Panc1 (cell line): ENCODE measurements at regions not wholly inside any gene's neighbourhood (a gene's known extent, or its start where the extent isn't known, plus 50 kb on each side); places are given as distances from the start of the nearest gene placed in this dataset.

Source experiments
- CTCF ChIP-seq: fragments of 450-650 bp; IDR thresholded peaks from 2 replicates; pipeline ENCODE4 v1.5.1; 2017; ENCODE audit warnings: mild to moderate bottlenecking
- POLR2AphosphoS5 ChIP-seq: IDR thresholded peaks from 2 replicates; pipeline ENCODE4 v1.6.1; 2012; ENCODE audit warnings: mild to moderate bottlenecking, low read depth, low read length, moderate library complexity
- REST ChIP-seq, 2 experiments: IDR thresholded peaks; 2 replicates each; pipeline ENCODE4 v1.6.1; 2011 to 2012; ENCODE audit warnings: low read depth in 2 of 2, control low read depth in 1 of 2, low read length in 1 of 2, mild to moderate bottlenecking in 1 of 2, moderate library complexity in 1 of 2; ENCODE audit not compliant: insufficient read depth in 1 of 2
- SIN3A ChIP-seq: IDR thresholded peaks from 2 replicates; pipeline ENCODE4 v1.6.1; 2012; ENCODE audit warnings: low read depth, mild to moderate bottlenecking, low read length, moderate library complexity, borderline replicate concordance; ENCODE audit not compliant: insufficient read depth

GRCh38 chr4:171433674-171434073, 379.5 kb upstream of the GALNTL6 start:
- TF ChIP-seq CTCF (no peak), REST (IDR thresholded peaks at IDR 0.05; ENCODE audit: insufficient read depth in 1 of 2, low read depth in 2 of 2, low read length in 1 of 2) (no peak), POLR2AphosphoS5 (no peak), SIN3A (no peak)
